Glomerular visceral epithelial cell (primary cell): ENCODE measurements at regions not wholly inside any gene's neighbourhood (a gene's known extent, or its start where the extent isn't known, plus 50 kb on each side); places are given as distances from the start of the nearest gene placed in this dataset.

Experiments
- DNase-seq: peaks from one replicate; pipeline ENCODE4 v3.0.0-alpha.2; 2016; ENCODE audit errors: extremely low spot score

DNA sequence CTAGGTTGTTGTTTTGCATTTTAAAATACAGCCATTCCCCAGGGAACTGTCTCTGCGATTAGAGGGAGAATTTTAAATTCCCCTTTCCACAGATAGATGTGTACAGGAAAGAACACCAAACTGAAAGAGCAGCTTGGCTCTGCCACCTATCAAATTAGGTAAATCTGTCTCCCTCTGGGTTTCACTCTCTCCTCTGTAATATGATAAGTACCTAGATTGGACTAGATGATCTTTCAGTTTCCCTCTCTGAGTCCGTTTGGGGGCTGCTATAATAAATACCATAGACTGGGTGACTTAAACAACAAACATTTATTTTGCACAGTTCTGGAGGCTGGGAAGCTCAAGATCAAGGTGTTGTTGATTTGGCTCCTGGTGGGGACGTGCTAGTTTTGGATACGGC is 186.0 kb downstream of the KIF20B start:
- no peak for DNase-seq

DNA sequence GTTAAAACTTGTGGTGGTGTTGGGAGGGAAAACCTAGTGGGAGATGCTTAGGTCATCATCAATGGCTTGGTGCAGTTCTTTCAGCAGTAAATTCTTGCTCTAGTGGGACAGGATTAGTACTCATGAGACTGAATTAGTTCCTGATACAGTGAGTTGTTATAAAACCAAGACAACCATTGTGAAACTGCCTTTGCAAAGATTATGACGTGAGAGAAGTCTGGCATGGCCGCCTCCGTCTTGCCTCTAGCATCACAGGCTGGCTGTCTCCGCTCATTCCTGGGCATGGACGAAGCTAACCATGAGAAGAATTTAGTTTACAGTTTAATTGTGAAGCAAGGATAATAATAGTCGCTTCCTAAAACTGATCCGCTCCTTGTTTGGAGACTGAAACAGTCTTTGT is 186.4 kb downstream of the KIF20B start:
- no peak for DNase-seq

GRCh38 chr10:89888321-89889070 is 187.1 kb downstream of the KIF20B start:
- DNase-seq = no peak

DNA sequence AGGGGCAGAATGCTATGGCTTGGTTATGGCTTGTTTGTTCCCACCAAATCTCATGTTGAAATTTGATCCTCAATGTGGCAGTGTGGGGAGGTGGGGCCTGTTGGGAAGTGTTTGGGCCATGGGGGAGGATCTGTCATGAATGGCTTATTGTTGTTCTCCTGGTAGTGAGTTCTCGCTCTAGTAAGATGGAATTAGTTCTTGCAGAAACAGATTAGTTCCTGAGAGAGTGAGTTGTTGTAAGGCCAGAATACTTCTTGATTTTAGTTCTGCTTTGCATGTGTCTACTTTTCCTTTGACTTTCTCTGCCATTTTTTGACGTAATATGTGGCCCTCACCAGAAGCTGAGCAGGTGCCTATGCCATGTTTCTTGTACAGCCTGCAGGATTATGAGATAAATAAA is 188.2 kb downstream of the KIF20B start:
- DNase-seq = no peak

- DNase-seq = no peak
Measured at GRCh38 chr10:89891006-89891535, 189.7 kb downstream of the KIF20B start.

- no peak for DNase-seq
Measured at GRCh38 chr10:89894051-89894450, 192.7 kb downstream of the KIF20B start.

DNA sequence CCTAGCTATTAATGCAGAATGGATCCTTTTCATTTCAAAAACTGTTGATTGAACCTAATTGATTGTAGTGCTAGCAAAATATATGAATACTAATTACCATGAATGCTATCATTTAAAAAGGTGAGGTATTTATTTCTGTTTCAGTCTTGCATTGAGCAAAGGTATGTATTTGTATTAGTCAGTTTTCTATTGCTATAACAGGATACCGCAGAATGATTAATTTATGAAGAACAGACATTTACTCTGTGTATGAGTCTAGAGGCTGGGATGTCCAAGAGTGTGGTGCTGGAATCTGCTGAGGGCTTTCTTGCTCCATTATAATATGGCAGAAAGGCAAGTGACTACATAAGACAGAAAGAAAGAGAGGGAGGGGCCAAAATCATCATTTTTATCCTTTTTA is 199.2 kb downstream of the KIF20B start:
- no peak for DNase-seq

DNA sequence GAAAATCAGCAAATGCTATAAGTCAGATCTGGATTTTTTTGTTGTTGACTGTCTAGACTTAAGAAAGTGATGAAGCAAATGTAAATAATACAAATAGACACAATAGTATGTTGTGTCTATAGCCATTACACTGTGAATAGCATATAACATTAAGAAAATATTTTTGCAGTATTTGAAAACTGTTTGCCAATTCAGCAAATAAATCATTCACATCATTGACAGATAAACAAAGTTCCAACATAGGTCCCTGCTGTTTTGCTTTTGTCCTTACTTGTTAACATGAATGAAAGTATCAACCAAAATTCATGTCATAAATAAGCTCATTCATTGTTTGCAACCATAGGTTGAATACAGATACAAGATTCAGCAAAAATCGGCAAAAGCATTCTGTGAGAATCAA is 200.5 kb downstream of the KIF20B start:
- DNase-seq = no peak

DNA sequence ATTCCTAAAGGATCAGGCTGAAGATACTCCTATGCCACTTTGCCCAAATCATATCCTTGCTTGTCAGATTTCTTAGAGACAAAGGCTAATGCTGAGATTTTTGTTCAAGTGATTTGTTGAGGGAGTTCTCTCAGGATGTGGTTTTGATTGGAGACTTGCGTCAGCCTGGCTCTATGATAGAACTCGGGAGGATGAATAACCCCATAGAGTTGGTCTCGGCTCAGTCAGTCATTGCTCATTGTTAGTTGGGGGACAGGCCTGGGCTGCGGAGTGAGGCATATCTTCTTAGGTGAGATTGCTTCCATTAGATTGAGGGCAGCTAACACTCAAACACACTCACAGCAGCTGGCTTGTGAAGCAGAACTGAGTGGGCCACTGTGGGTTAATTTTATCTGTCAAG is 203.4 kb downstream of the KIF20B start:
- DNase-seq = no peak

GRCh38 chr10:89909752-89910151 is 208.4 kb downstream of the KIF20B start:
- no peak for DNase-seq

- no peak for DNase-seq
Measured at GRCh38 chr10:89915021-89915420, 213.6 kb downstream of the KIF20B start.

- DNase-seq = no peak
Measured at GRCh38 chr10:89915968-89916367, 214.6 kb downstream of the KIF20B start.

GRCh38 chr10:89916468-89917215 is 215.3 kb downstream of the KIF20B start:
- DNase-seq = no peak

GRCh38 chr10:89921403-89921802 is 220.0 kb downstream of the KIF20B start:
- DNase-seq = no peak

DNA sequence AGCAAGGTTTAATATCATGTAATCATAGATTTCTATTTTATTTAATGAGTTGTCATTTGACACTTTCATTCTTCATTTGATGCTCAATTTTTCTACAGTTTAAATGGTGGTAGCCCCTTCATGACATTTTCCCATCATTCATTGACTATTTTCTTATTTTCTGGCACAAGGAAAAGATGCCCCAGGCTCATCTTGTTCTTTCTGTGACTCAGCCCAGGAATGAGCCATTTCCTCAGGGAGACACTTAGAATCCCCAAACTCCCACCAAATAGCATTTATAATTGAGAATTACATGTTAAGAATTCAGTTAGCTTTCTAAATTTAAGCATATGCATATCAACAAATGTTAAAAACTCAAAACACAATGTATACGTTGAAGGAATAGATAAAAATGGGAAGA is 222.3 kb downstream of the KIF20B start:
- no peak for DNase-seq

GRCh38 chr10:89924261-89924660 is 222.9 kb downstream of the KIF20B start:
- DNase-seq = no peak

DNA sequence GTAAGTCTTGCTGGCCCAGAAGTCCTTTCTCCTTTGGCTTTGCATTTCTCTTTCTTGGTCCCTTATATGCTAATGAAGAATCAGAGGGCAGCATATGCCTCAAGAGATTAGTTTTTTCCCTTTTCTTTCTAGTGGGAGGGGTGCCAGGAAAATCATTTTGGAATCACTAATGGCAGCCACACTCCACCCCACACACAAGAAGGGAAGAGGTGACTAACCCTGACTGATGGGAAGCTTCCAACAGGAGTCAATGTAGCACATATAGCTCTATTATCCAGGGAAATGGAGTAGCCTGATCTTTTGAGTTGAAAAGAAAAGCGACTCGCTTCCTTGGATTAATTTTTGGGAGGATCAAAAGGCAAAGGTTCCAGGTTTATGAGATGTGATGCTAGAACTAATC is 225.3 kb downstream of the KIF20B start:
- DNase-seq = no peak

- no peak for DNase-seq
Measured at GRCh38 chr10:89929282-89930026, 228.1 kb downstream of the KIF20B start.

- no peak for DNase-seq
Measured at GRCh38 chr10:89937494-89937893, 236.1 kb downstream of the KIF20B start.

- no peak for DNase-seq
Measured at GRCh38 chr10:89940076-89940475, 238.7 kb downstream of the KIF20B start.

DNA sequence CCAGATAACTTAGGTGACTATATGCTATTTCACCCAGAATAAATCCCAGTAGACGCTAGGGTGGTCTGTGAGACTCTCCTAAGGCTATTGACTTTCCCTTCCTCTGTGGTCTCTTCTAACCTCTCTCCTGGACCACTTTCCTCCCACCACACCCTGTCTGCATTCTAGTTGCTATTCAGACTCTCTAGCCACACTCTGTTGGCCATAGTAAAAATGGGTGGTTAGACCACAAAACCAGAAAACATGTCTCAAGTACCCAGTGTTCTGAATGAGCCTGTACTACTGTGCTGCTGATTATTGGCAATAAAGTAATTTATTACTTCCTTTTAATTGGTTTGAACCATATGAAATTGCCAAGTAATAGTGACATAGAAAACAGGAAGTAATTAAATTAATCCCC is 240.8 kb downstream of the KIF20B start:
- DNase-seq = no peak

- no peak for DNase-seq
Measured at GRCh38 chr10:89944138-89944537, 242.7 kb downstream of the KIF20B start.
